NCI-H146 treated with DMSO at 0.1 percent for 48 hours (cell line): ENCODE measurements at regions not wholly inside any gene's neighbourhood (a gene's known extent, or its start where the extent isn't known, plus 50 kb on each side); places are given as distances from the start of the nearest gene placed in this dataset.

Experiments used
- DNase-seq: peaks from one replicate; lab custom pipeline; 2025; ENCODE audit not compliant: unreplicated experiment; lab: John Stamatoyannopoulos, UW

- DNase-seq = no peak
Measured at GRCh38 chr6:39999006-39999867, 65.0 kb upstream of the MOCS1 start.

GRCh38 chr6:39998126-39998525 is 63.9 kb upstream of the MOCS1 start:
- DNase-seq = no peak

GRCh38 chr6:39997101-39997635 is 62.9 kb upstream of the MOCS1 start:
- no peak for DNase-seq

- DNase-seq = no peak
Measured at GRCh38 chr6:39995633-39996032, 61.4 kb upstream of the MOCS1 start.

GRCh38 chr6:39992861-39993622 is 58.8 kb upstream of the MOCS1 start:
- no peak for DNase-seq
